H7 (cell line): ENCODE measurements at regions not wholly inside any gene's neighbourhood (a gene's known extent, or its start where the extent isn't known, plus 50 kb on each side); places are given as distances from the start of the nearest gene placed in this dataset.

Source experiments
- DNase-seq: peaks from one replicate; pipeline ENCODE4 v3.0.0; 2012
- H3K27me3 ChIP-seq: 2 replicates; pipeline ENCODE4 v1.6.0; 2011; ENCODE audit warnings: mild to moderate bottlenecking, low read length; ENCODE audit not compliant: control insufficient read depth, insufficient read depth
- H3K36me3 ChIP-seq: replicated peaks from 2 replicates; pipeline ENCODE4 v1.5.1; 2011; ENCODE audit warnings: low read length; ENCODE audit not compliant: control insufficient read depth, insufficient read depth
- H3K4me3 ChIP-seq: 2 replicates; pipeline ENCODE4 v1.5.1; 2011; ENCODE audit warnings: low read depth, mild to moderate bottlenecking, control low read depth, low read length, moderate library complexity; ENCODE audit not compliant: insufficient read depth

DNA sequence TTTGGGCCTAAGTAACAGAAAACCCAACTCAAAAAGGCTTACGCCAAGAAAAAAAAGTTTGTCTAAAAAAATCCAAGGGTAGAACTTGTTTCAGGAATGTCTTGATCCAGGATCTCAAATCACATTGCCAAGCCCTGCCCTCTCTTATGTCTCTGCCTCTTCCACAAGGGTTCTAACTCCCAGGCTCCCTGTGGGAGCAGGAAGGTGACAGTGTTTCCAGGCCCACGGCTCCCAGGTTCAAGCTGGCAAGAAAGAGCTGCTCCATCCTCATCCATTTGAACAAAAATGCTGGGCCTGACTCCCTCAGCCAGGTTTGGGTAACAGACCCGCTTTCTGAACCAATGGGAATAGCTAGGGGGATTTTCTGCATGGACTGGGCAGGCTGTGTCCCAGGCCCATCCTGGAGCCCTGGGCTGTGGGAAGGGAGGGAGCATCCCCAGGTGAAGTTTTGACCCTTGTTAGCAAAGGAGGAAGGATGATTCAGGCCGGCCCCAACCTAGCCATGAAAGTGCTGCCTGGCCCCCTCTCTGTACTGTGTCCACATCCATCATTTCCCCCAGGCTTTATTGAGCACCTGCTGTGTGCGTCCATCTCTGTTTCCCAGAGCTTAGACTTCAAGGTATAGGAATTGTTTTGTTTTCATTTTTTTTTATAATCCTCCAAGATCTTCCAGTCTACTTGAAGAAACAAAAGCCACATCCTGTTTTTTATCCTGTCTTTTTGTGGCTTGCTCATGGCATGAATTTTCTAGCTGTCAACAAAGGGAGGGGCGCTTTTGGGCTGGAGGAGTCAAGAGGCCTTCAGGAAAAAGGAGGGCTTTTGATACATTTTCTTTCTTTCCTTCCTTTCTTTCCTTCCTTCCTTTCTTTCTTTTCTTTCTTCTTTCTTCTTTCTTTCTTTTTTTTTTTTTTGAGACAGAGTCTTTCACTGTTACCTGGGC is 159.8 kb downstream of the TFAP2C start:
- no peak for DNase-seq
- Histone ChIP-seq H3K36me3 (no peaks in the 10 kb centered on the region), H3K27me3 (no peaks in the 10 kb centered on the region), H3K4me3 (no peak overlapping the region)

GRCh38 chr20:56793916-56794315 is 164.8 kb downstream of the TFAP2C start:
- DNase-seq: no peak
- H3K27me3 ChIP-seq: no peaks in the 10 kb centered on the region
- H3K36me3 ChIP-seq: no peaks in the 10 kb centered on the region
- no peak overlapping the region for H3K4me3 ChIP-seq

- no peak for DNase-seq
- Histone ChIP-seq H3K27me3 (no peaks in the 10 kb centered on the region), H3K4me3 (no peak overlapping the region), H3K36me3 (no peaks in the 10 kb centered on the region)
Measured at GRCh38 chr20:56795492-56795891, 166.4 kb downstream of the TFAP2C start.

DNA sequence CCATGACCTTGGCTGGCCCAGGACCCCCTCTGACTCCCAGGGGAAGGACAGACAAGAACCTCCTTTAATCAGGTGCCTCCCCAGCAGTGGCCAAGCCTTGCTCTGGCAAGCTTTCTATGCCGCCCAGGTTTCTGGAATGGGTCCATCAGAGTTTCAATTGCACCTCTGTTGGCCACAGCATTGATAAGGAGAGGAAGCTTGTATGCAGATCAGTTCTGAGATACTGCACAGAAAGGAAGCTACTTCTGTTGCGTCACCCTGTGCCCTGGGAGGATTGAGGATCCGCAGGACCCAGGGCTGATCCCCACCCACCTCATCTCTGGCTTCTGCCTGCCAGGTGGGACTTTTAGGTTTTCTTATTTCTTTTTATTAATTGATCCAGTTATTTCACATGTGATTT is 167.2 kb downstream of the TFAP2C start:
- no peaks in the 10 kb centered on the region for H3K36me3 ChIP-seq
- DNase-seq: no peak
- no peak overlapping the region for H3K4me3 ChIP-seq
- H3K27me3 ChIP-seq: no peaks in the 10 kb centered on the region

DNA sequence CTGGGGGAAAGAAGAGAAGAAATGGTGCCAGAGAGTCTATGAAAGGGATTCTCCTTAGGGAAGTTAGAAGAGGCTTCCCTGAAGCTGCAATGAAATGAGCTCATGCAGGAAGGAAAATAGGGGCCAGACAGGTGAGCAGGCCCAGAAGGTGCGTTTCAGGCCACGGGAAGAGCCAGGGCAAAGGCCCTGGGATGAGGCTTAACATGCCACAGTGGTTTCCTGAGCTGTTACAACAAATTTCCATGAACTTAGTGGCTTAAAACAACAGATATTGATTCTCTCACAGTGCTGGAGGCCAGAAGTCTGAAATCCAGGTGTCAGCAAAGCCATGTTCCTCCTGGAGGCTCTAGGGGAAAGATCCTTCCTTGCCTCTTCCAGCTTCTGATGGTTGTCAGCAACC is 167.9 kb downstream of the TFAP2C start:
- H3K4me3 ChIP-seq: no peak overlapping the region
- no peak for DNase-seq
- no peaks in the 10 kb centered on the region for H3K36me3 ChIP-seq
- no peaks in the 10 kb centered on the region for H3K27me3 ChIP-seq

- Histone ChIP-seq H3K4me3 (no peak overlapping the region), H3K36me3 (no peaks in the 10 kb centered on the region), H3K27me3 (no peaks in the 10 kb centered on the region)
- DNase-seq: no peak
Measured at GRCh38 chr20:56798634-56799033, 169.5 kb downstream of the TFAP2C start.

- DNase-seq: no peak
- Histone ChIP-seq H3K27me3 (no peaks in the 10 kb centered on the region), H3K36me3 (no peaks in the 10 kb centered on the region), H3K4me3 (no peak overlapping the region)
Measured at GRCh38 chr20:56799187-56799586, 170.1 kb downstream of the TFAP2C start.

DNA sequence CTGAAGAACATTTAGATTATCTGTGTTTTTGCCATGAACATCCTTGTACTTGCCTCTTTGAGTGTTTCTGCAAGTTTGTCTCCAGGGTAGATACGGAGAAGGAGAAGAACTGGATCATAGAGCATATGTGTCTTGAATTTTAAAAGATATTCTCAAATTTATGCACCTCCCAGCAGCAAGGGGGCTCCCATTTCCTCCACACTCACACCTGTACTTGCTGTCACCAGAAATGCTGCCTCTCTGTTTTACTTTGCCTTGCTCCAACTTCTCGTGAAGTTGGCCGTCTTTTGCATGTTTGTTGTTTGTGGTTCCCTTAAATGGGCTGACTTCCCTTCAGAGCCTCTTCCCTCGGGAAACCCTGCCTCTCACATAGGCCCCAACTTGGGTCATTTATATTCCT is 171.0 kb downstream of the TFAP2C start:
- H3K27me3 ChIP-seq: no peaks in the 10 kb centered on the region
- H3K4me3 ChIP-seq: no peak overlapping the region
- DNase-seq: no peak
- H3K36me3 ChIP-seq: no peaks in the 10 kb centered on the region

GRCh38 chr20:56801971-56802755 is 173.1 kb downstream of the TFAP2C start:
- Histone ChIP-seq H3K27me3 (no peaks in the 10 kb centered on the region), H3K4me3 (no peak overlapping the region), H3K36me3 (no peaks in the 10 kb centered on the region)
- no peak for DNase-seq

DNA sequence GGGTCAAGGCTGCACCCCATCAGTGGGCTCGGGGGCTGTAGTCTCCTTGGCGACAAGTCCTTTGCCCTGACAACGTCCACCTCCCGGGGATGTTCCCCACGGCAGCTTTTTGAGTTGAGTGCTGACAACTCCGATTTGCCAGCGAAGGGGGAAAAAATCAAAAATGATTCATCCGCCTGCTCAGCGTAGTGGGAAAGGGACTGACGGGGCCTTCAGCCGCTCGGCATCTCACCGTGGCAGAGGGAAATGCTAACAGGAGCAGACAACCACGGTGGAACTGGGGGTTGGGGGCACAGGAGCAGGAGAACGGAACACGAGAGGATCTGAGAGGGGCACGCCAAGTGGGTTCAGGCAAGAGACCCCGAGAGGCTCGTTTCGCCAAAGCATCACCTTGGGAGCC is 173.7 kb downstream of the TFAP2C start:
- Histone ChIP-seq H3K4me3 (no peak overlapping the region), H3K36me3 (no peaks in the 10 kb centered on the region), H3K27me3 (no peaks in the 10 kb centered on the region; the same call in 1 of the 2 replicates)
- DNase-seq: no peak

GRCh38 chr20:56805313-56805712 is 176.2 kb downstream of the TFAP2C start:
- peaks cover 3% of the 10 kb centered on the region for H3K27me3 ChIP-seq
- no peak for DNase-seq
- no peaks in the 10 kb centered on the region for H3K36me3 ChIP-seq
- H3K4me3 ChIP-seq: no peak overlapping the region

DNA sequence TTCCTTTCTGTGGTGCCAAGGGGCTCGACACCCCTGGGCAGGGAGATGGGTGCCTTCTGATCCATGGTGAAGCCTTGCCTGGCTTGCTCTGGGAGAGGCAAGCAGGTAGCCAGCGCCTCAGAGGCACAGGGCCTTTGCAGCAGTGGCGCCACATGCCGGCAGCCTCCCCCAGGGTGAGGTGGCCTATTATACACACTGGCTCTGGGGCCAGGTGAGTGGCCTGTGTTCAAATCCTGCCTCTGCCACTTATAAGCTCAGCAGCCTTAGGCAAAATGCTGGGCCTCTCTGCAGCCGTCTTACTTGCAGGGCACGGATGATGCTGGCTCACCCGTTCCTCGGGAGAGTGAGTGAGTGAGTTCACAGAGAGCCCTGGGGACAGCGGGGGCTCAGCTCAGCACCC is 176.9 kb downstream of the TFAP2C start:
- Histone ChIP-seq H3K36me3 (no peaks in the 10 kb centered on the region), H3K4me3 (no peak overlapping the region), H3K27me3 (peaks cover 3% of the 10 kb centered on the region)
- DNase-seq: no peak

DNA sequence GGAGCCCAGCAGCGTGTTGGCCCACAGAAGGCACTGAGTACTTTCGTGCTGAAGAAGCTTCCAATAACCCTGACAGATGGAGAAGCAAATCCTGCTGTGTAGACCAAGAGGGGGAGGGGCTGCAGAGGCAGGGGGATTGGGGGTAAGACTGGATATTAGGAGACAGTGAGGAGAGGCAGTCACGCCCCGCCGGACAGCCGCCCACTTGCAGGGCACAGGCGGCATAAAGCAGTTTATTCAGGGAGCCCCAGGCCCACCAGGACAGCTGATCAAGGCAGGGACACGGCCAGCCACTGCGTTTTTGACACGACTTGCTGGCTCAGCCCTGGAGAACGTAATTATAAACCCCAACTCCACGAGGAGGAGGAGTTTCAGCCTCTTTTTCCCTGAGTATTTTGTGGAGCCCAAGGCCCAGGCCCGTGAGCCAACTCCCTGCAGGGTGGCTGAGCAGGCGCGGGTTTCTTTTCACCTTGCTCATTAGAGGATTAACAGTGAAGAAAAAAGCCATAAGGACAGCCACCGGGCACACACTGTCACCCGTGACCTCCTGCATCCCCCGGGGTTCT is 177.9 kb downstream of the TFAP2C start:
- H3K27me3 ChIP-seq: peaks cover 3% of the 10 kb centered on the region
- no peaks in the 10 kb centered on the region for H3K36me3 ChIP-seq
- peak; percentile 64 for DNase-seq
- H3K4me3 ChIP-seq: no peak overlapping the region

- DNase-seq: peak; percentile 60
- peaks cover 3% of the 10 kb centered on the region for H3K27me3 ChIP-seq
- no peak overlapping the region for H3K4me3 ChIP-seq
- H3K36me3 ChIP-seq: no peaks in the 10 kb centered on the region
Measured at GRCh38 chr20:56808117-56808725, 179.1 kb downstream of the TFAP2C start.
